GM08714 (cell line): ENCODE measurements at regions not wholly inside any gene's neighbourhood (a gene's known extent, or its start where the extent isn't known, plus 50 kb on each side); places are given as distances from the start of the nearest gene placed in this dataset.

ENCODE experiments used
- H3K4me3 ChIP-seq: fragments of 200-500 bp; sonication (Bioruptor generic); 2 replicates; pipeline ENCODE4 v1.5.1; 2014; ENCODE audit warnings: mild to moderate bottlenecking, low read length, inconsistent platforms
- ZNF274 ChIP-seq: IDR thresholded peaks from 2 replicates; pipeline ENCODE4 v1.6.1; 2012; ENCODE audit warnings: mild to moderate bottlenecking, low read depth, low read length

DNA sequence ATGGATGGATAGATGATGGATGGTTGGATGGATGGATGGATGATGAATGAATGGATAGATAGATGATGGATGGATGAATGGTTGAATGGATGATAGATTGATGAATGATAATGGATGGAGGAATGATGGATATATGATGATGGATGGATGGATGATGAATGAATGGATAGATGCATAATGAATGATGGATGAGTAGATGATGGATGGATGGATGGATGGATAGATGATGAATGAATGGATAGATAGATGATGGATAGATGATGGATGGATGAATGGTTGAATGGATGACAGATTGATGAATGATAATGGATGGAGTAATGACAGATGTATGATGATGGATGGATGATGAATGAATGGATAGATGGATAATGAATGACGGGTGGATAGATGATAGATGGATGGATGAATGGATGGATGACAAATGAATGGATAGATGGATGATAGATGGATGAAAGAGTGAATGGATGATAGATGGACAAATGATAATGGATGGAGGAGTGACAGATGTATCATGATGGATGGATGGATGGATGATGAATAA lies 1466.5 kb downstream of the BRD1 start:
- TF ChIP-seq ZNF274: no peak
- H3K4me3 ChIP-seq: no peak overlapping the region

DNA sequence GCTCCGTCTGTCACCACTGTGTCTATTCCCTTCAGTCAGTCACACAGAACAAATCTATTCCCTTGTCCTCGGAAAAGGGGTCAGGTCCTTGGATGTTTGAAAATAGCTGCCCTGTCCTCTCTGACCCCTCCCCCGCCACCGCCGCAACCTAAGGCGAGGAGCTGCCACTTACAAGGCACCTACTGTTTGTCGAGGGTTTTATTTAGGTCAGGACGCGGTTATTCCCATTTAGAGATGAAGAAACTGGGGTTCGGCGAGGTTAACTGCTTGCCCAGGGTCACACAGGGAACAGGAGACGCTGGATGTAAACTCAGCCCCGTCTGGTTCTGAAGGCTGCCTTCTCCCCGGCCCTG lies 1468.1 kb downstream of the BRD1 start:
- no peak for TF ChIP-seq ZNF274
- H3K4me3 ChIP-seq: no peak overlapping the region

GRCh38 chr22:48358886-48359612 lies 1468.6 kb downstream of the BRD1 start:
- no peak for TF ChIP-seq ZNF274

GRCh38 chr22:48357961-48358360 lies 1469.7 kb downstream of the BRD1 start:
- H3K4me3 ChIP-seq: no peak overlapping the region
- TF ChIP-seq ZNF274: no peak

More at GRCh38 chr22:48358886-48359612, 1468.6 kb downstream of the BRD1 start:
- no peak overlapping the region for H3K4me3 ChIP-seq

- no peak for TF ChIP-seq ZNF274
- no peak overlapping the region for H3K4me3 ChIP-seq
These were observed 1470.5 kb downstream of the BRD1 start for GRCh38 chr22:48357196-48357595.

DNA sequence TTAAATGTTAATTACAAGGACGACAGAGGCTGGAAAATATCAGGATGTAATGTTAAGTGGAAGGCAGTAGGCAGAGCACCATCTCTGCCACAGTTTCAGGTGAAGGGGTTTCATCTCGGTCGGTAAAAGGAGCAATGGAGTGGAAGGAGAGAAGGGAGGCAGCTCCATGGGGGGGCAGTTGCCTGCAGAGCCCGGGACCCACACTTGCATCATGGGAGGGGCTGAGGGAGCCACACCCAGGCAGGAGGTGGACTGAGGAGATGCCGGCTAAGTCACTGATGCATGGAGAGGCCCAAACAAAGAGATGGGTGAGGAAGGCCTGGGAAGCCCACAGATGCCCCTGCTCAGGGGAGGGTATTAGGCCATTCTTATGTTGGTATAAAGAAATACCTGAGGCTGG lies 1470.9 kb downstream of the BRD1 start:
- no peak overlapping the region for H3K4me3 ChIP-seq
- TF ChIP-seq ZNF274: no peak

DNA sequence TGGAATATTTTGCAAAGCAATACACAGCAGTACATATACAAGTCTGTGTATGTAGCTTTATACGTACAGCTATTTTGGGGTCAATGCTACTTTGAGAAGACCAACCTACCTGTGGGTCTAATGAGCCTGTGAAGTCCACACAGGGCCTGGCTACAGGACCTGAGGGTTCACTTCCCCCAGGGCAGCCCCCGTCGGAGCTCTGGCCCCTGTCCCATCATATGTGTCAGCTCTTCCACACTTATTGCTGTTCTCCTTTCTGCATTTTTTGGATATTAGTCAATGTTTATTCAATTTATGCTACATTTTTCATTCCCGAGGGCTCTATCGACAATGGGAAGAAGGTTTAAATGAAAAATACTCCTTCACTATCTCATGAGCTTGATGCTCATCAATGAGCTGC lies 1473.6 kb downstream of the BRD1 start:
- H3K4me3 ChIP-seq: no peak overlapping the region
- TF ChIP-seq ZNF274: no peak

GRCh38 chr22:48353116-48353947 lies 1474.3 kb downstream of the BRD1 start:
- no peak for TF ChIP-seq ZNF274
- H3K4me3 ChIP-seq: no peak overlapping the region

DNA sequence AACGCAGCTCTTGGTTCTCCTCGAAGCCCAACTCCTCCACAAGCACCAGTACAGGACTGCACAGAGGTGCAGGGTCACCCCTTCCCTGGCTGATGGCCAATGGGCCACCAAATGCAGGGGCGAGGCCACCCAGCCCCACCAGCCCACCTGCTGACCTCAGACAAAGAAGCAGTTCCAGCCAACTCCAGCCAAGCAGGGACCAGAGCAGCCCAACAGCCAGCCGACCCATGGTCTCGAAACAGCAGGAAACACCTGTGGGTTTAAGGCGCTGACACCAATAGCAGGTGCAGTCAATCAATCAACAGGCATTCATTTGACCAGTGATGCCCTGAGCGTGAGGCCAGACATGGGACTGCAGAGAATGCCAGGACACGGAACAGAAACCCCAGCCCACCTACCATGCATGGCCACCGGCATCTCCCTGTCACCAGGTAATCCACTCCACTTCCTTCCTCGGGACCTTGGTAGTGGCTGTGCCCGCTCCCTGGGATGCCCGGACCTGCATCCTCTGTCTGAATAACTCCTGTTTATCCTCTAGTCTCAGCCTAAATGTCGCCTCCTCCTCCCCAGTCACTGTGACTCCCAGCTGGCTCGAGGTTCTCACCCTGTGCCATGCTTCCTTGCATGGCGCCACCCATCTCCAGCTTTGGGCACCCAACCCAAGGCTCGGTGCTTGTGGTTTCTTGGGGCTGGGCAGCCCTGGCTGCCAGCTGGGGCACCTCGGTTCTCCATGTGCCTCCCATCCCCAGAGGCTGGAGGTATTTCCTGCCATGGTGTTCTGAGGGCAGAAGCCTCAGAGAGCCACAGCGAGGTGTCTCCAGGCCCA lies 1475.4 kb downstream of the BRD1 start:
- no peak overlapping the region for H3K4me3 ChIP-seq
- no peak for TF ChIP-seq ZNF274

GRCh38 chr22:48351376-48352085 lies 1476.1 kb downstream of the BRD1 start:
- TF ChIP-seq ZNF274: no peak
- no peak overlapping the region for H3K4me3 ChIP-seq

- no peak overlapping the region for H3K4me3 ChIP-seq
- no peak for TF ChIP-seq ZNF274
These were observed 1477.2 kb downstream of the BRD1 start for GRCh38 chr22:48350456-48350855.

GRCh38 chr22:48348855-48349254 lies 1478.8 kb downstream of the BRD1 start:
- no peak overlapping the region for H3K4me3 ChIP-seq
- no peak for TF ChIP-seq ZNF274

GRCh38 chr22:48347311-48347710 lies 1480.4 kb downstream of the BRD1 start:
- H3K4me3 ChIP-seq: no peak overlapping the region
- TF ChIP-seq ZNF274: no peak

DNA sequence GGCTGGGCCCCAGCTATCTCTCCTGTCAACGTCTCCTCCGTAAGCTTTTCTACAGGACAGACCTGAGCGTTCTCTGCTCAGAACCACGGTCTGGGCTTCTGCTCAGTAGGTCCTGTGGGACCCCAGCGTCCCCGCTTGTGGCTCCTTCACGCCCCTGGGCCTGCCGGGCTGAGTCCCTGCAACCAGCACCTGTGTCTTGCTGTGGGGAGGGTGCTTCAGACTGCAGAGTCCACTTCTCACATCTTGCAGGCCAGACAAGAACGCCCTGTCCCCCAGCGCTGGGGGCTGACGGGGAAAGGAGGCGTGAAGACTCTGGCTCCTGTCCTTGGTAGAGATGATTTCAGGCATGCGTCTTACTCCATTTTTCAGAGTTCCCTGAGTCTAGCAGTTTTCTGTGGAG lies 1480.8 kb downstream of the BRD1 start:
- no peak for TF ChIP-seq ZNF274
- no peak overlapping the region for H3K4me3 ChIP-seq
